GM23338 (cell line): ENCODE measurements at regions not wholly inside any gene's neighbourhood (a gene's known extent, or its start where the extent isn't known, plus 50 kb on each side); places are given as distances from the start of the nearest gene placed in this dataset.

ENCODE experiments used
- ATAC-seq: fragments of 200-7000 bp; cut with Tn5 transposase; 3 replicates; pipeline ENCODE4 v1.9.1; 2020
- DNase-seq: peaks from one replicate; pipeline ENCODE4 v3.0.0-alpha.2; 2015; ENCODE audit warnings: low spot score
- H2AFZ ChIP-seq: fragments of 200-600 bp; sonication (generic); 2 replicates; pipeline ENCODE4 v1.8.0; 2016; ENCODE audit warnings: antibody characterized with exemption, mild to moderate bottlenecking, moderate library complexity
- H3F3A ChIP-seq: fragments of 200-600 bp; sonication (generic); replicated peaks from 2 replicates; pipeline ENCODE4 v1.8.0; 2017; ENCODE audit warnings: antibody characterized with exemption, mixed run types, low read depth
- H3K27ac ChIP-seq: fragments of 200-600 bp; sonication (generic); 2 replicates; pipeline ENCODE4 v1.6.1; 2016; ENCODE audit warnings: low read depth
- H3K27me3 ChIP-seq: fragments of 200-600 bp; sonication (generic); 2 replicates; pipeline ENCODE4 v1.8.0; 2016; ENCODE audit warnings: mild to moderate bottlenecking, mixed run types, moderate library complexity; ENCODE audit not compliant: insufficient read depth
- H3K36me3 ChIP-seq: fragments of 200-600 bp; sonication (generic); 2 replicates; pipeline ENCODE4 v1.8.0; 2016; ENCODE audit warnings: mild to moderate bottlenecking; ENCODE audit not compliant: insufficient read depth
- H3K4me1 ChIP-seq: fragments of 200-600 bp; sonication (generic); 2 replicates; pipeline ENCODE4 v1.8.0; 2016; ENCODE audit warnings: mild to moderate bottlenecking, moderate library complexity; ENCODE audit not compliant: insufficient read depth
- H3K4me2 ChIP-seq: fragments of 200-600 bp; sonication (generic); 2 replicates; pipeline ENCODE4 v1.7.1; 2017; ENCODE audit warnings: mixed run types
- H3K4me3 ChIP-seq: fragments of 200-600 bp; sonication (generic); 2 replicates; pipeline ENCODE4 v1.6.1; 2016; ENCODE audit warnings: mixed run types
- H3K79me2 ChIP-seq: fragments of 200-600 bp; sonication (generic); replicated peaks from 2 replicates; pipeline ENCODE4 v1.8.0; 2017; ENCODE audit warnings: mild to moderate bottlenecking; ENCODE audit not compliant: insufficient read depth
- H3K9me2 ChIP-seq: fragments of 200-600 bp; sonication (generic); 2 replicates; pipeline ENCODE4 v1.8.0; 2017; ENCODE audit not compliant: insufficient read depth
- H4K20me1 ChIP-seq: fragments of 200-600 bp; sonication (generic); replicated peaks from 2 replicates; pipeline ENCODE4 v1.8.0; 2017; ENCODE audit warnings: mild to moderate bottlenecking; ENCODE audit not compliant: insufficient read depth
- H3K27ac Mint-ChIP-seq: 2 replicates; pipeline ENCODE4 v1.8.0; 2020; ENCODE audit warnings: inconsistent platforms, mild to moderate bottlenecking, moderate library complexity, mixed read lengths
- H3K27me3 Mint-ChIP-seq: 3 replicates; pipeline ENCODE4 v1.8.0; 2022; ENCODE audit warnings: low read depth, mild to moderate bottlenecking, moderate library complexity, mixed read lengths, inconsistent platforms; ENCODE audit not compliant: insufficient read depth, poor library complexity
- H3K36me3 Mint-ChIP-seq: 3 replicates; pipeline ENCODE4 v1.8.0; 2021; ENCODE audit warnings: low read depth, mild to moderate bottlenecking, inconsistent platforms, moderate library complexity, mixed read lengths
- H3K4me1 Mint-ChIP-seq: 3 replicates; pipeline ENCODE4 v1.8.0; 2020; ENCODE audit warnings: mild to moderate bottlenecking, inconsistent platforms, mixed read lengths
- H3K4me3 Mint-ChIP-seq: 3 replicates; pipeline ENCODE4 v1.8.0; 2021; ENCODE audit warnings: moderate library complexity, mild to moderate bottlenecking, inconsistent platforms, mixed read lengths
- H3K9me3 Mint-ChIP-seq: 3 replicates; pipeline ENCODE4 v1.8.0; 2020; ENCODE audit warnings: moderate library complexity, mild to moderate bottlenecking, inconsistent platforms, mixed read lengths
- CREB1 ChIP-seq: fragments of 250-450 bp; sonication (Bioruptor Pico); IDR thresholded peaks from 2 replicates; pipeline ENCODE4 v1.5.0; 2020; ENCODE audit warnings: low read depth, mild to moderate bottlenecking, moderate library complexity
- CTCF ChIP-seq, 2 experiments: fragments of 200-600 bp in 1 of 2; sonication (generic) in 1 of 2; conservative IDR thresholded peaks; 2 replicates each; pipeline versions ENCODE4 v1.5.1 to v1.6.1; 2016 to 2017; ENCODE audit warnings: antibody characterized with exemption in 2 of 2, low read depth in 2 of 2, mild to moderate bottlenecking in 2 of 2, moderate library complexity in 1 of 2
- ETS1 ChIP-seq: IDR thresholded peaks from 2 replicates; pipeline ENCODE4 v1.6.1; 2016; ENCODE audit warnings: antibody characterized with exemption
- EZH2 ChIP-seq: fragments of 200-600 bp; sonication (generic); IDR thresholded peaks from one replicate; pipeline ENCODE4 v1.8.0; 2017; ENCODE audit warnings: antibody characterized with exemption, mild to moderate bottlenecking, low read depth; ENCODE audit not compliant: unreplicated experiment
- EZH2phosphoT487 ChIP-seq: fragments of 200-600 bp; sonication (generic); IDR thresholded peaks from one replicate; pipeline ENCODE4 v1.8.1; 2018; ENCODE audit warnings: antibody characterized with exemption; ENCODE audit not compliant: unreplicated experiment
- JUNB ChIP-seq: IDR thresholded peaks from one replicate; pipeline ENCODE4 v1.6.1; 2016; ENCODE audit warnings: antibody characterized with exemption; ENCODE audit not compliant: unreplicated experiment
- NANOG ChIP-seq: IDR thresholded peaks from 2 replicates; pipeline ENCODE4 v1.6.1; 2016; ENCODE audit warnings: antibody characterized with exemption, borderline replicate concordance
- POLR2AphosphoS5 ChIP-seq: IDR thresholded peaks from 2 replicates; pipeline ENCODE4 v1.6.1; 2016; ENCODE audit warnings: antibody characterized with exemption, low read depth
- REST ChIP-seq: IDR thresholded peaks from one replicate; pipeline ENCODE4 v1.6.1; 2018; ENCODE audit warnings: antibody characterized with exemption; ENCODE audit not compliant: unreplicated experiment
- STAT1 ChIP-seq: IDR thresholded peaks from one replicate; pipeline ENCODE4 v1.6.1; 2016; ENCODE audit warnings: antibody characterized with exemption; ENCODE audit not compliant: unreplicated experiment
- ZNF114 ChIP-seq: fragments of 250-450 bp; sonication (Bioruptor Pico); IDR thresholded peaks from 2 replicates; pipeline ENCODE4 v1.5.0; 2020; ENCODE audit warnings: mild to moderate bottlenecking, moderate library complexity
- ZNF331 ChIP-seq: fragments of 250-450 bp; sonication (Bioruptor Pico); IDR thresholded peaks from 2 replicates; pipeline ENCODE4 v1.5.0; 2020; ENCODE audit warnings: low read depth, mild to moderate bottlenecking, moderate library complexity
- ZNF462 ChIP-seq: fragments of 250-450 bp; sonication (Bioruptor Pico); IDR thresholded peaks from 2 replicates; pipeline ENCODE4 v1.5.0; 2020; ENCODE audit warnings: mild to moderate bottlenecking, moderate library complexity

- no peak overlapping the region for H3K27ac Mint-ChIP-seq
- Histone ChIP-seq H3K4me1 (no peaks in the 10 kb centered on the region), H3K27ac (no peak overlapping the region), H3K9me2 (no peaks in the 10 kb centered on the region), H3K36me3 (no peaks in the 10 kb centered on the region), H3K27me3 (no peaks in the 10 kb centered on the region), H3K79me2 (no peaks in the 10 kb centered on the region), H4K20me1 (no peaks in the 10 kb centered on the region), H3K4me2 (no peak overlapping the region), H2AFZ (no peak overlapping the region), H3F3A (no peaks in the 10 kb centered on the region), H3K4me3 (no peak overlapping the region)
- no peaks in the 10 kb centered on the region for H3K4me1 Mint-ChIP-seq
- no peak for ATAC-seq
- H3K27me3 Mint-ChIP-seq: peaks cover 2% of the 10 kb centered on the region
- no peak overlapping the region for H3K4me3 Mint-ChIP-seq
- TF ChIP-seq REST (no peak), ZNF114 (CRISPR knock-in tag) (no peak), CREB1 (CRISPR knock-in tag) (no peak), EZH2phosphoT487 (no peak), ZNF462 (CRISPR knock-in tag) (no peak), ETS1 (no peak), CTCF (conservative IDR thresholded peaks at IDR 0.05; ENCODE audit: low read depth in 2 of 2) (no peak), POLR2AphosphoS5 (no peak), ZNF331 (CRISPR knock-in tag) (no peak), EZH2 (no peak), JUNB (no peak), NANOG (no peak), STAT1 (no peak)
- no peaks in the 10 kb centered on the region for H3K9me3 Mint-ChIP-seq
- no peak for DNase-seq
- H3K36me3 Mint-ChIP-seq: no peaks in the 10 kb centered on the region
Measured at GRCh38 chr7:109879287-109879828, 1211.6 kb upstream of the LRRN3 start.
